Uterus (tissue), 3 donors: ENCODE measurements at regions not wholly inside any gene's neighbourhood (a gene's known extent, or its start where the extent isn't known, plus 50 kb on each side); places are given as distances from the start of the nearest gene placed in this dataset.
A peak's percentile ranks its signal among the peaks of the same experiment; 100 is the strongest.

Source experiments
- DNase-seq, 2 donors: peaks; one replicate each; pipeline ENCODE4 v3.0.0-alpha.2; 2019 to 2020
- H3K27ac ChIP-seq, 2 donors: fragments of 200-600 bp; sonication (generic); 1 replicate in 1 of 2; 2 replicates in 1 of 2; pipeline ENCODE4 v1.5.1; 2016 to 2018
- H3K27me3 ChIP-seq, 2 donors: fragments of 200-600 bp; sonication (generic); one replicate each; pipeline ENCODE4 v1.5.1; 2018 to 2019; ENCODE audit warnings: control low read depth in 1 of 2
- H3K36me3 ChIP-seq, 2 donors: fragments of 200-600 bp; sonication (generic); one replicate each; pipeline ENCODE4 v1.5.1; 2019; ENCODE audit warnings: control low read depth in 1 of 2
- H3K4me1 ChIP-seq, 2 donors: fragments of 200-600 bp; sonication (generic); one replicate each; pipeline ENCODE4 v1.5.1; 2018 to 2019; ENCODE audit warnings: control low read depth in 1 of 2
- H3K4me3 ChIP-seq, 2 donors: fragments of 200-600 bp; sonication (generic); 1 replicate in 1 of 2; 2 replicates in 1 of 2; pipeline ENCODE4 v1.5.1; 2018 to 2019; ENCODE audit warnings: mild to moderate bottlenecking in 1 of 2
- H3K9me3 ChIP-seq, 2 donors: fragments of 200-600 bp; sonication (generic); one replicate each; pipeline ENCODE4 v1.5.1; 2019; ENCODE audit warnings: control low read depth in 1 of 2
- CTCF ChIP-seq, 4 experiments: fragments of 200-600 bp in 2 of 4; fragments of 450-650 bp in 2 of 4; sonication (generic) in 2 of 4; IDR thresholded peaks; one replicate each; pipeline ENCODE4 v1.5.1; 2016 to 2019; ENCODE audit warnings: antibody characterized with exemption in 4 of 4, mild to moderate bottlenecking in 2 of 4, moderate library complexity in 1 of 4
- POLR2A ChIP-seq, 2 donors: fragments of 450-650 bp; IDR thresholded peaks; one replicate each; pipeline ENCODE4 v1.6.1; 2016; ENCODE audit warnings: antibody characterized with exemption in 2 of 2, mild to moderate bottlenecking in 1 of 2, moderate library complexity in 1 of 2
- intact Hi-C: fragments of 100-400 bp; cut with DNase I; formaldehyde crosslinking; loops from one replicate; pipeline ENCODE4 v1.15.1; 2023; ENCODE audit warnings: low total_unique reads
- donor health status: DM: yes; HTN: yes; CAD: no.

- Histone ChIP-seq H3K27ac (no peak overlapping the region), H3K4me1 (no peaks in the 10 kb centered on the region), H3K36me3 (no peaks in the 10 kb centered on the region), H3K9me3 (no peaks in the 10 kb centered on the region), H3K4me3 (no peak overlapping the region), H3K27me3 (no peaks in the 10 kb centered on the region)
- intact Hi-C loops: no loop called here
- no peak for TF ChIP-seq POLR2A (IDR thresholded peaks at IDR 0.05)
- no peak for TF ChIP-seq CTCF (IDR thresholded peaks at IDR 0.05)
- no peak for DNase-seq
Observed at GRCh38 chr10:28985137-28985885, 303.6 kb upstream of the LYZL1 start.

GRCh38 chr10:28986117-28986792 lies 302.6 kb upstream of the LYZL1 start:
- no peaks in the 10 kb centered on the region for H3K27me3 ChIP-seq
- H3K4me3 ChIP-seq: no peak overlapping the region
- H3K9me3 ChIP-seq: no peaks in the 10 kb centered on the region
- TF ChIP-seq CTCF (IDR thresholded peaks at IDR 0.05) (no peak), POLR2A (IDR thresholded peaks at IDR 0.05) (no peak)
- H3K4me1 ChIP-seq: no peaks in the 10 kb centered on the region
- no peak overlapping the region for H3K27ac ChIP-seq
- no peaks in the 10 kb centered on the region for H3K36me3 ChIP-seq
- no peak for DNase-seq
- intact Hi-C loops: no loop called here

GRCh38 chr10:28986856-28987255 lies 302.0 kb upstream of the LYZL1 start:
- intact Hi-C loops: no loop called here
- Histone ChIP-seq H3K36me3 (no peaks in the 10 kb centered on the region), H3K27ac (no peak overlapping the region), H3K9me3 (no peaks in the 10 kb centered on the region), H3K27me3 (no peaks in the 10 kb centered on the region), H3K4me3 (no peak overlapping the region), H3K4me1 (no peaks in the 10 kb centered on the region)
- no peak for DNase-seq
- TF ChIP-seq CTCF (IDR thresholded peaks at IDR 0.05) (no peak), POLR2A (IDR thresholded peaks at IDR 0.05) (no peak)

GRCh38 chr10:28987555-28988320 lies 301.1 kb upstream of the LYZL1 start:
- Histone ChIP-seq H3K36me3 (no peaks in the 10 kb centered on the region), H3K4me1 (no peaks in the 10 kb centered on the region), H3K4me3 (no peak overlapping the region), H3K27ac (no peak overlapping the region), H3K9me3 (no peaks in the 10 kb centered on the region), H3K27me3 (no peaks in the 10 kb centered on the region)
- intact Hi-C loops: no loop called here
- TF ChIP-seq POLR2A (IDR thresholded peaks at IDR 0.05) (no peak), CTCF (IDR thresholded peaks at IDR 0.05) (no peak)
- peak; percentile 25 to 48 for DNase-seq

- Histone ChIP-seq H3K27me3 (no peaks in the 10 kb centered on the region), H3K27ac (no peak overlapping the region), H3K4me1 (no peaks in the 10 kb centered on the region), H3K4me3 (no peak overlapping the region), H3K9me3 (no peaks in the 10 kb centered on the region), H3K36me3 (no peaks in the 10 kb centered on the region)
- DNase-seq: no peak
- TF ChIP-seq POLR2A (IDR thresholded peaks at IDR 0.05): no peak
- no peak for TF ChIP-seq CTCF (IDR thresholded peaks at IDR 0.05)
- intact Hi-C loops: no loop called here
Observed at GRCh38 chr10:28988980-28989379, 299.9 kb upstream of the LYZL1 start.
